OCI-LY7 (cell line): ENCODE measurements at regions not wholly inside any gene's neighbourhood (a gene's known extent, or its start where the extent isn't known, plus 50 kb on each side); places are given as distances from the start of the nearest gene placed in this dataset.
A peak's percentile ranks its signal among the peaks of the same experiment; 100 is the strongest.

Experiments used
- BruUV-seq: library from RNA; stranded (reverse); fragments of 400-500 nt; replicated peaks from 2 replicates; lab custom pipeline; 2021; lab: Mats Ljungman, UMichigan
- CTCF ChIA-PET: fragments of 300-600 bp; sonication (Branson Sonifier 250); formaldehyde crosslinking; loops from one replicate; lab custom pipeline; 2022; ENCODE audit warnings: antibody characterized with exemption; ENCODE audit not compliant: unreplicated experiment; lab: Charles Lee
- POLR2A ChIA-PET: fragments of 300-600 bp; sonication (Branson Sonifier 250); formaldehyde crosslinking; loops from one replicate; lab custom pipeline; 2022; ENCODE audit warnings: antibody characterized with exemption; lab: Charles Lee
- DNase-seq: peaks from one replicate; pipeline ENCODE4 v3.0.0-alpha.2; 2015; ENCODE audit warnings: low spot score
- H2AFZ ChIP-seq: fragments of 200-600 bp; sonication (generic), shearing (Covaris generic); 2 replicates; pipeline ENCODE4 v1.6.1; 2014; ENCODE audit warnings: mild to moderate bottlenecking, antibody characterized with exemption, low read length, moderate library complexity
- H3K27ac ChIP-seq: fragments of 200-600 bp; sonication (generic); 2 replicates; pipeline ENCODE4 v1.5.1; 2014; ENCODE audit warnings: mixed run types, low read depth, mild to moderate bottlenecking, moderate library complexity, low read length, inconsistent platforms; ENCODE audit not compliant: poor library complexity, severe bottlenecking
- H3K36me3 ChIP-seq: fragments of 200-600 bp; sonication (generic); 2 replicates; pipeline ENCODE4 v1.6.1; 2014; ENCODE audit warnings: mild to moderate bottlenecking, antibody characterized with exemption, low read length, moderate library complexity, mixed read lengths; ENCODE audit not compliant: insufficient read depth
- H3K4me1 ChIP-seq: fragments of 200-600 bp; sonication (generic); 2 replicates; pipeline ENCODE4 v1.5.1; 2014; ENCODE audit warnings: mild to moderate bottlenecking, low read length; ENCODE audit not compliant: insufficient read depth, poor library complexity, severe bottlenecking
- H3K4me2 ChIP-seq: fragments of 200-600 bp; sonication (generic); 2 replicates; pipeline ENCODE4 v1.6.1; 2014; ENCODE audit warnings: mild to moderate bottlenecking, low read length
- H3K4me3 ChIP-seq: fragments of 200-600 bp; sonication (generic); 2 replicates; pipeline ENCODE4 v1.5.1; 2014; ENCODE audit warnings: mild to moderate bottlenecking, low read depth, low read length; ENCODE audit not compliant: poor library complexity, severe bottlenecking
- H3K79me2 ChIP-seq: fragments of 200-600 bp; sonication (generic); 2 replicates; pipeline ENCODE4 v1.6.1; 2016; ENCODE audit warnings: low read depth, mild to moderate bottlenecking, low read length, moderate library complexity, mixed read lengths; ENCODE audit not compliant: insufficient read depth
- H3K9me2 ChIP-seq: fragments of 200-600 bp; sonication (generic); 2 replicates; pipeline ENCODE4 v1.6.1; 2016; ENCODE audit warnings: mild to moderate bottlenecking, low read length, mixed read lengths; ENCODE audit not compliant: insufficient read depth
- H3K9me3 ChIP-seq: fragments of 200-600 bp; sonication (generic); 2 replicates; pipeline ENCODE4 v1.6.1; 2014; ENCODE audit warnings: mild to moderate bottlenecking, mixed run types, low read length, mixed read lengths
- H4K20me1 ChIP-seq: fragments of 200-600 bp; sonication (generic); 2 replicates; pipeline ENCODE4 v1.6.1; 2014; ENCODE audit warnings: mild to moderate bottlenecking, antibody characterized with exemption, low read length, moderate library complexity, mixed read lengths; ENCODE audit not compliant: insufficient read depth
- EZH2phosphoT487 ChIP-seq: fragments of 200-600 bp; sonication (generic); IDR thresholded peaks from 2 replicates; pipeline ENCODE4 v1.6.1; 2018; ENCODE audit warnings: low read depth, borderline replicate concordance, mild to moderate bottlenecking, mixed run types, antibody characterized with exemption, low read length, moderate library complexity, mixed read lengths
- intact Hi-C: fragments of 100-400 bp; cut with micrococcal nuclease; formaldehyde crosslinking; loops from one replicate; pipeline ENCODE4 v1.10.0; 2022; ENCODE audit not compliant: unreplicated experiment
- TF ChIP-seq, protein P1 (sequence below): fragments of 200-600 bp; sonication (generic); conservative IDR thresholded peaks from 2 replicates; pipeline ENCODE4 v1.5.1; 2014; ENCODE audit warnings: mild to moderate bottlenecking, antibody characterized with exemption, low read length, moderate library complexity, mixed read lengths

DNA sequence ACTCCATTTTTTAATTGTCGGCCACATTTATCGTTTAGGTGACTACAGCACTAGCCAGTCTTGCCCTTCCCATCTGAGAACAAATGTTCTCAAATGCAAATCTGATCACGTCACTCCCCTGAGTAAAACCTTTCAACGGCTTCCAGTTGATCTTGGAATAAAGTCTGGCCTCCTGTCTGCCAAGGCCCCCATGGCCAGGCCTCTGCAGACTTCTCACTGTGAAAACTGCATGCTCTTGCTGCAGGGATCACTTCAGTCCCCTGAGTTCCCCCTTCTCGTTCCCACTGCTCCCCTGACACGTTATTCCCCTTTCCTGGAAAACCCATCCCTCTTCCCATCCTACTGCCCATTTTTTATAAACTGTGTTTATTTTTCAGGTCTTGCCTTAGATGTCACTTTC, 124.1 kb upstream of the NEBL start:
- H3K36me3 ChIP-seq = no peaks in the 10 kb centered on the region
- H4K20me1 ChIP-seq = no peaks in the 10 kb centered on the region
- no peaks in the 10 kb centered on the region for H3K9me2 ChIP-seq
- DNase-seq = no peak
- no peak overlapping the region for H3K4me2 ChIP-seq
- CTCF ChIA-PET = no interaction called here
- POLR2A ChIA-PET = interaction anchor here (0.6 kb wide), 2 partner anchors 10 to 34 kb away, joined by 3 read pairs; no protein-coding TSS in a partner anchor
- no peaks in the 10 kb centered on the region for H3K9me3 ChIP-seq
- H3K79me2 ChIP-seq = no peaks in the 10 kb centered on the region
- no peak overlapping the region for H3K27ac ChIP-seq
- H3K4me3 ChIP-seq = no peak overlapping the region
- no peaks in the 10 kb centered on the region for H3K4me1 ChIP-seq
- H2AFZ ChIP-seq = no peak overlapping the region
- intact Hi-C loops = loop anchor here (2.0 kb wide), 1 partner anchor 132 kb away; no protein-coding TSS in a partner anchor
- TF ChIP-seq, protein P1, sequence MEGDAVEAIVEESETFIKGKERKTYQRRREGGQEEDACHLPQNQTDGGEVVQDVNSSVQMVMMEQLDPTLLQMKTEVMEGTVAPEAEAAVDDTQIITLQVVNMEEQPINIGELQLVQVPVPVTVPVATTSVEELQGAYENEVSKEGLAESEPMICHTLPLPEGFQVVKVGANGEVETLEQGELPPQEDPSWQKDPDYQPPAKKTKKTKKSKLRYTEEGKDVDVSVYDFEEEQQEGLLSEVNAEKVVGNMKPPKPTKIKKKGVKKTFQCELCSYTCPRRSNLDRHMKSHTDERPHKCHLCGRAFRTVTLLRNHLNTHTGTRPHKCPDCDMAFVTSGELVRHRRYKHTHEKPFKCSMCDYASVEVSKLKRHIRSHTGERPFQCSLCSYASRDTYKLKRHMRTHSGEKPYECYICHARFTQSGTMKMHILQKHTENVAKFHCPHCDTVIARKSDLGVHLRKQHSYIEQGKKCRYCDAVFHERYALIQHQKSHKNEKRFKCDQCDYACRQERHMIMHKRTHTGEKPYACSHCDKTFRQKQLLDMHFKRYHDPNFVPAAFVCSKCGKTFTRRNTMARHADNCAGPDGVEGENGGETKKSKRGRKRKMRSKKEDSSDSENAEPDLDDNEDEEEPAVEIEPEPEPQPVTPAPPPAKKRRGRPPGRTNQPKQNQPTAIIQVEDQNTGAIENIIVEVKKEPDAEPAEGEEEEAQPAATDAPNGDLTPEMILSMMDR = no peak
- TF ChIP-seq EZH2phosphoT487 = no peak
- BruUV-seq = no TSS peak

DNA sequence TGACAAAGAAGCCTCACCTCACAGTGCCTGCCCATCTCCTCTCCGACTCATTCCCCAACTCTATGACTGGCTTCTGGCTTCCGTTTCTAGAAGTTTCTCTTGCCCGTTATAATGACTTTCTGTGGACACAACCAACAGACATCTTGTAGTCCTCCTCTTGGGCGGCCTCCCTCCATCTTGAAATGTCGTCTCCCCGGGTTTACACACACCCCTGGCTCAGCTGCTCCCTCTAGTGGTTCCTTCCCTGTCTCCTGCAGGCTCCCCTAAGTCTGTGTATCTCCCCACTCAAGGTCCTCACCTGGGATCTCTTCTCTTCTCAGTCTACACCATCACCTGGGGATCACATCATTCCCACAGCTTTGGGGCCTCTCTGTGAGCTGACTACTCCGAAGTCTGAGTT, 123.4 kb upstream of the NEBL start:
- CTCF ChIA-PET = no interaction called here
- Histone ChIP-seq H3K4me2 (peak overlapping the region; percentile 20; the same call in 1 of the 2 replicates), H2AFZ (peak overlapping the region; percentile 99), H4K20me1 (no peaks in the 10 kb centered on the region), H3K36me3 (no peaks in the 10 kb centered on the region), H3K27ac (no peak overlapping the region), H3K9me3 (no peaks in the 10 kb centered on the region), H3K4me1 (no peaks in the 10 kb centered on the region), H3K4me3 (no peak overlapping the region), H3K9me2 (no peaks in the 10 kb centered on the region), H3K79me2 (no peaks in the 10 kb centered on the region)
- TF ChIP-seq, protein P1 = peak; percentile 93
- no peak for TF ChIP-seq EZH2phosphoT487
- POLR2A ChIA-PET = no interaction called here
- peak; percentile 80 for DNase-seq
- intact Hi-C loops = loop anchor here (1.0 to 2.0 kb wide), 2 partner anchors 132 to 162 kb away; no protein-coding TSS in a partner anchor
- no TSS peak for BruUV-seq

DNA sequence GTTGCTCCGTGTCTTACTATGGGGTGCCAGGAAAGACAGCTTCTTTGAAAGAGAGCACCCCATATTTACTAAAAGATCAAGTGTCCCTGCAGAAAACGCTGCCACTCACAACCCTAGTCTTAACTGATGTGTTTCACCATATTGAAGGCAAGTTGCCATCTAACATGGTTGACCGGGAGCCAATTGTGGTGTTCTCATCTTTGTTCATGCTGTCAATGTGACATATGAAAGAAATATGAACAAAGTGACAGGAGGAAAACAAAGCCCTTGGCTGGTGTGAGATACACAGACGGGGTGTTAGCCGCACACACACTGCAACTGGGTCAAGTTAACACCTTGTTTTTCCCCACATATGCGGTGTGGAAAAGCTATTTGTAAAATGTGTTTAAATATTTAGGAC, 122.3 kb upstream of the NEBL start:
- H2AFZ ChIP-seq = peak overlapping the region; percentile 99; the same call in 1 of the 2 replicates
- no peak for DNase-seq
- no peaks in the 10 kb centered on the region for H3K9me2 ChIP-seq
- H3K4me2 ChIP-seq = no peak overlapping the region
- H3K4me3 ChIP-seq = no peak overlapping the region
- CTCF ChIA-PET = interaction anchor here (0.6 kb wide), 1 partner anchor 18 kb away, joined by 8 read pairs; no protein-coding TSS in a partner anchor
- BruUV-seq = no TSS peak
- no peaks in the 10 kb centered on the region for H3K9me3 ChIP-seq
- H3K36me3 ChIP-seq = no peaks in the 10 kb centered on the region
- no peaks in the 10 kb centered on the region for H3K4me1 ChIP-seq
- H4K20me1 ChIP-seq = no peaks in the 10 kb centered on the region
- H3K27ac ChIP-seq = no peak overlapping the region
- TF ChIP-seq, protein P1 = no peak
- TF ChIP-seq EZH2phosphoT487 = no peak
- POLR2A ChIA-PET = interaction anchor here (0.6 kb wide), 1 partner anchor 50 kb away, joined by 3 read pairs; no protein-coding TSS in a partner anchor
- intact Hi-C loops = no loop called here
- no peaks in the 10 kb centered on the region for H3K79me2 ChIP-seq
